Upper lobe of left lung (tissue), 6 donors: ENCODE measurements at regions not wholly inside any gene's neighbourhood (a gene's known extent, or its start where the extent isn't known, plus 50 kb on each side); places are given as distances from the start of the nearest gene placed in this dataset.

ENCODE experiments used
- ATAC-seq, 2 donors: fragments of 200-7000 bp; cut with Tn5 transposase; one replicate each; pipeline ENCODE4 v1.9.1; 2022; ENCODE audit warnings: mild to moderate bottlenecking in 2 of 2, moderate library complexity in 2 of 2; ENCODE audit not compliant: low FRiP score in 2 of 2
- DNase-seq, 2 donors: peaks; one replicate each; pipeline ENCODE4 v3.0.0-alpha.2; 2019 to 2020
- H3K27ac ChIP-seq, 4 donors: fragments of 200-600 bp; sonication (generic); one replicate each; pipeline ENCODE4 v1.5.1; 2016 to 2019
- H3K27me3 ChIP-seq, 4 donors: fragments of 200-600 bp; sonication (generic); one replicate each; pipeline ENCODE4 v1.5.1; 2017 to 2019
- H3K36me3 ChIP-seq, 4 donors: fragments of 200-600 bp; sonication (generic); one replicate each; pipeline ENCODE4 v1.5.1; 2016 to 2019
- H3K4me1 ChIP-seq, 4 donors: fragments of 200-600 bp; sonication (generic); one replicate each; pipeline ENCODE4 v1.5.1; 2018 to 2019
- H3K4me3 ChIP-seq, 4 donors: fragments of 200-600 bp; sonication (generic); one replicate each; pipeline ENCODE4 v1.5.1; 2017 to 2019; ENCODE audit warnings: mild to moderate bottlenecking in 2 of 4, moderate library complexity in 1 of 4
- H3K9me3 ChIP-seq, 4 donors: fragments of 200-600 bp; sonication (generic); one replicate each; pipeline ENCODE4 v1.5.1; 2018 to 2019
- CTCF ChIP-seq, 6 experiments: fragments of 450-650 bp in 4 of 6; fragments of 200-600 bp in 2 of 6; sonication (generic) in 2 of 6; IDR thresholded peaks; one replicate each; pipeline ENCODE4 v1.5.1; 2016 to 2019; ENCODE audit warnings: antibody characterized with exemption in 6 of 6
- EP300 ChIP-seq, 4 donors: sonication (generic); formaldehyde crosslinking; IDR thresholded peaks; one replicate each; pipeline ENCODE4 v1.5.1; 2017; ENCODE audit warnings: antibody characterized with exemption in 4 of 4, control low read depth in 2 of 4
- POLR2A ChIP-seq, 4 donors: fragments of 450-650 bp; IDR thresholded peaks; one replicate each; pipeline ENCODE4 v1.5.1; 2016 to 2017; ENCODE audit warnings: antibody characterized with exemption in 4 of 4, mild to moderate bottlenecking in 2 of 4
- POLR2AphosphoS5 ChIP-seq, 2 donors: sonication (generic); formaldehyde crosslinking; IDR thresholded peaks; one replicate each; pipeline ENCODE4 v1.5.1; 2017; ENCODE audit warnings: antibody characterized with exemption in 2 of 2
- WGBS, 2 donors: methylation state at CpG; one replicate each; pipeline ENCODE4 v1.1.5; 2017 to 2018; 5-methylcytosine and 5-hydroxymethylcytosine counted together
- donor health status: DM: no; HTN: no; CAD: no; lungs with moderate emphysema.
- donor health status: DM: no; HTN: yes; CAD: no; lungs with severe emphysema.

- TF ChIP-seq POLR2A (IDR thresholded peaks at IDR 0.05): no peak
- no peak for TF ChIP-seq POLR2AphosphoS5 (IDR thresholded peaks at IDR 0.05)
- no peak for TF ChIP-seq CTCF (IDR thresholded peaks at IDR 0.05)
- no peak for TF ChIP-seq EP300 (IDR thresholded peaks at IDR 0.05)
- no peak overlapping the region for H3K27ac ChIP-seq
- H3K27me3 ChIP-seq: no peaks in the 10 kb centered on the region
- H3K4me1 ChIP-seq: no peaks in the 10 kb centered on the region
- DNase-seq (no peak), ATAC-seq (no peak)
- 77 to 89% methylated on average over 4 of the region's 4 CpGs for WGBS, 2 donors
- H3K4me3 ChIP-seq: no peak overlapping the region
- no peaks in the 10 kb centered on the region for H3K36me3 ChIP-seq
- H3K9me3 ChIP-seq: no peaks in the 10 kb centered on the region
These were observed 276.7 kb downstream of the PSAT1 start for GRCh38 chr9:78573669-78574068.

- Histone ChIP-seq H3K27me3 (no peaks in the 10 kb centered on the region), H3K27ac (no peak overlapping the region), H3K4me3 (no peak overlapping the region), H3K9me3 (no peaks in the 10 kb centered on the region), H3K4me1 (no peaks in the 10 kb centered on the region), H3K36me3 (no peaks in the 10 kb centered on the region)
- no peak for ATAC-seq
- DNase-seq: no peak
- TF ChIP-seq POLR2AphosphoS5 (IDR thresholded peaks at IDR 0.05) (no peak), EP300 (IDR thresholded peaks at IDR 0.05) (no peak), POLR2A (IDR thresholded peaks at IDR 0.05) (no peak), CTCF (IDR thresholded peaks at IDR 0.05) (no peak)
- WGBS, 2 donors: 74 to 85% methylated on average over 7 of the region's 7 CpGs
These were observed 277.6 kb downstream of the PSAT1 start for GRCh38 chr9:78574354-78575045.

- TF ChIP-seq CTCF (IDR thresholded peaks at IDR 0.05) (no peak), POLR2A (IDR thresholded peaks at IDR 0.05) (no peak), POLR2AphosphoS5 (IDR thresholded peaks at IDR 0.05) (no peak)
- Histone ChIP-seq H3K9me3 (no peaks in the 10 kb centered on the region), H3K36me3 (no peaks in the 10 kb centered on the region), H3K4me3 (no peak overlapping the region), H3K4me1 (no peaks in the 10 kb centered on the region), H3K27ac (no peak overlapping the region), H3K27me3 (no peaks in the 10 kb centered on the region)
- WGBS, 2 donors: 42 to 51% methylated on average over 4 of the region's 4 CpGs
- no peak for ATAC-seq
- no peak for DNase-seq
These were observed 278.2 kb downstream of the PSAT1 start for GRCh38 chr9:78575081-78575480.

GRCh38 chr9:78575771-78576170 is 278.8 kb downstream of the PSAT1 start:
- TF ChIP-seq POLR2AphosphoS5 (IDR thresholded peaks at IDR 0.05) (no peak), POLR2A (IDR thresholded peaks at IDR 0.05) (no peak), CTCF (IDR thresholded peaks at IDR 0.05) (no peak), EP300 (IDR thresholded peaks at IDR 0.05) (no peak)
- ATAC-seq (no peak), DNase-seq (no peak)
- H3K4me3 ChIP-seq: no peak overlapping the region
- no peaks in the 10 kb centered on the region for H3K9me3 ChIP-seq
- H3K27ac ChIP-seq: no peak overlapping the region
- no peaks in the 10 kb centered on the region for H3K36me3 ChIP-seq
- no peaks in the 10 kb centered on the region for H3K4me1 ChIP-seq
- no peaks in the 10 kb centered on the region for H3K27me3 ChIP-seq
- 80 to 89% methylated on average over 3 of the region's 3 CpGs for WGBS, 2 donors
